Adipocyte (in vitro differentiated cells): ENCODE measurements at regions not wholly inside any gene's neighbourhood (a gene's known extent, or its start where the extent isn't known, plus 50 kb on each side); places are given as distances from the start of the nearest gene placed in this dataset.
"Not testable (repeated sequence)": the region's sequence is repeated elsewhere in the genome, so short reads cannot be mapped to it uniquely, and the experiment has no call there.

Experiments used
- DNase-seq: peaks from one replicate; pipeline ENCODE4 v3.0.0-alpha.2; 2015; ENCODE audit warnings: low read depth
- H3K27me3 ChIP-seq: replicated peaks from 2 replicates; pipeline ENCODE4 v1.7.0; 2013; ENCODE audit warnings: mild to moderate bottlenecking, low read length, moderate library complexity; ENCODE audit not compliant: control insufficient read depth, insufficient read depth
- H3K36me3 ChIP-seq: 2 replicates; pipeline ENCODE4 v1.7.0; 2013; ENCODE audit warnings: low read length, mild to moderate bottlenecking, moderate library complexity; ENCODE audit not compliant: control insufficient read depth, insufficient read depth, severe bottlenecking
- H3K4me1 ChIP-seq: 2 replicates; pipeline ENCODE4 v1.7.0; 2013; ENCODE audit warnings: mild to moderate bottlenecking, low read length, moderate library complexity; ENCODE audit not compliant: control insufficient read depth, insufficient read depth
- H3K4me3 ChIP-seq: 2 replicates; pipeline ENCODE4 v1.7.0; 2013; ENCODE audit warnings: mild to moderate bottlenecking, low read length, moderate library complexity
- H3K9ac ChIP-seq: 2 replicates; pipeline ENCODE4 v1.7.0; 2013; ENCODE audit warnings: mild to moderate bottlenecking, low read length, moderate library complexity
- H3K9me3 ChIP-seq: 2 replicates; pipeline ENCODE4 v1.7.0; 2013; ENCODE audit warnings: mild to moderate bottlenecking, low read length, moderate library complexity; ENCODE audit not compliant: control insufficient read depth

DNA sequence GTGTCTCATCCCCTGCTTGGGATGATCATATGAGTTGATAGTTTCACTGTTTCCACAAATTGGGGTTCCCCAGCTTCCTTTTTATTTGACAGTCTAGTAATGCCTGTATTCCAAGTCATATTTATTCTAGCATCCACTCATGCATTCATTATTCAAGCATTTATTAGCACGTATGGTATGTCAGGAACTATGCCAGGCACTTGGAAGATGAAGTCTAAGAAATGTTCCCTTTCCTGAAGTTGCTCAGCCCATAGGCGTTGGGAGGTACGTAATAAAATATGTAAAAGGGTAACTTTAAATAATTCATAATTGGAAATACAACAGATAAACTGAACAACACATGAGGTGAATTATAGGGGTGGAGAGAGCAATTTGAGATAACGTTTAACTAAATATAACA, 338.0 kb upstream of the MAF start:
- Histone ChIP-seq H3K4me1 (peaks cover 2% of the 10 kb centered on the region), H3K27me3 (no peaks in the 10 kb centered on the region), H3K4me3 (no peak overlapping the region), H3K9ac (no peak overlapping the region), H3K9me3 (no peaks in the 10 kb centered on the region), H3K36me3 (no peaks in the 10 kb centered on the region)
- no peak for DNase-seq

DNA sequence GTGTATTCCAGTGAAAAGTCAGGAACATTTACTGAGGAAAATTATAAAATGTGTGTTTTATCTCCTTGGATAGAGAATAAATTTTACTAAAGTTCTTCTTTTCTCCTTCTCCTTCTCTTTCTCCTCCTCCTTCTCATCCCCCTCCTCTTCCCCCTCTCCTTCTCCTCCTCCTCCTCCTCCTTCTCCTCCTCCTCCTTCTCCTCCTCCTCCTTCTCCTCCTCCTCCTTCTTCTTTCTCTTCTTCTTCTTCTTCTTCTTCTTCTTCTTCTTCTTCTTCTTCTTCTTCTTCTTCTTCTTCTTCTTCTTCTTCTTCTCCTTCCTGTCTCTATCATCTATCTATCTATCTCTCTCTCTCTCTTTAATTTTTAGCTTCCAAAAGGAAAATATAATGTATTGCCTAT, 337.1 kb upstream of the MAF start:
- not testable (repeated sequence) for H3K4me3 ChIP-seq, H3K4me1 ChIP-seq, H3K27me3 ChIP-seq, DNase-seq, H3K36me3 ChIP-seq, H3K9me3 ChIP-seq, H3K9ac ChIP-seq

DNA sequence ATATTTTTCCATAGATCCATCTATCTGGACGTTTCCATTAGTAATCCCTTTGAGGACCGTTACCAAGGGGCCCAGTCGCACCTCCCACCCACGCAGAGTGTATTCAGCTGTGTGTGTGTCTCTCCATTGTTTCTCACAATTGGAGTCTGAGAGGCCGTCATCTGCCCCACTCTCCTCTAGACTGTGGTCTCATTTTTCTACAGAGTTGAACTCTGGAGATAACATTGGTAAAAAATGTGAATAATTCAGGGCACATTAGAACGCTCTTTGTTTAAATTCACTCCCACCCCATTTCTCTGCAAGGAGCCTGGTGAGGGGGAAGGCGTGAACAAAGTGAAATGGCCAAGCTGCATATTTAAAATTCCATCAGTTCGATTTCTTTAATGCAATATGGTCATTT, 333.1 kb upstream of the MAF start:
- H3K4me1 ChIP-seq, result peaks cover 14% of the 10 kb centered on the region
- no peaks in the 10 kb centered on the region for H3K9me3 ChIP-seq
- H3K36me3 ChIP-seq, result no peaks in the 10 kb centered on the region
- no peak overlapping the region for H3K9ac ChIP-seq
- no peak for DNase-seq
- H3K27me3 ChIP-seq, result no peaks in the 10 kb centered on the region
- H3K4me3 ChIP-seq, result no peak overlapping the region

DNA sequence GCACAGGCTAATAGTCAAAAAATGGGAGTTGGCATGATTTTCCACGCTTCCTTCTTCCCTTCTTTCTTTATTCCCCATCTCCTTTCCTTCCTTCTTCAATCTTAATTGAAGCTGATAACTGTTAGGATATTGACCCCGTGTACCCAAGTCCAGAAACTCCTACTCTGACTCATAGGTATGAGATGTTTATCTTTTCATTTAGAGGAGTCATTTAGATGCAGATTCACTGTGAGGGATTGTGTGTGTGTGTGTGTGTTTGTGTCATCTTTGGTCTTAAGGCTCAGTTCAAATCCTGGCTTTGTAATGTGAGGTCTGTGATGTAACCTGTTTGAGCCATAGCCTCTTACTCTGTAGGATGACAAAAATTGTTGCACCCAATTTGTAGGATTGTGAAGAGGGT, 332.0 kb upstream of the MAF start:
- no peaks in the 10 kb centered on the region for H3K9me3 ChIP-seq
- no peak overlapping the region for H3K4me3 ChIP-seq
- no peaks in the 10 kb centered on the region for H3K36me3 ChIP-seq
- no peaks in the 10 kb centered on the region for H3K27me3 ChIP-seq
- H3K9ac ChIP-seq, result no peak overlapping the region
- DNase-seq, result no peak
- peaks cover 16% of the 10 kb centered on the region for H3K4me1 ChIP-seq

DNA sequence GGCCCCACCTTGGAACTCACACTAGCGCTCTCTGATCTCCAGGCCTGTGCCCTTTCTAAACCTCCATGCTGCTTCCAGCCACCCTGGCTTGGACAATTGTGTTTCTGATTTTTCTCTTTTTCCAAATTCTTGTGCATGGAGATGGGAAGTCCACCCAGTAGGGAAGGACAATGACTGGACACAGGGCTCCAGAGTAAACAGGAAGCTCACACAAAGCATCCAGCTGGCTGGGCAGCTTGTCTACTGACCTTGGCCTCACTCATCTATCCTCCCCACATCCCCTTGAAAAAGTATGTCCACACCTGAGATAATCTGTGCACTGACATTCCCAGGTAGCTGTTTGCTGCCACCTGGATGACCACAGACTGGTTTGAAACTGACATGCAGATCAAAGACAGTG, 331.2 kb upstream of the MAF start:
- H3K4me3 ChIP-seq, result no peak overlapping the region
- peaks cover 2% of the 10 kb centered on the region for H3K27me3 ChIP-seq
- no peak for DNase-seq
- H3K9me3 ChIP-seq, result no peaks in the 10 kb centered on the region
- no peak overlapping the region for H3K9ac ChIP-seq
- peaks cover 16% of the 10 kb centered on the region for H3K4me1 ChIP-seq
- no peaks in the 10 kb centered on the region for H3K36me3 ChIP-seq

DNA sequence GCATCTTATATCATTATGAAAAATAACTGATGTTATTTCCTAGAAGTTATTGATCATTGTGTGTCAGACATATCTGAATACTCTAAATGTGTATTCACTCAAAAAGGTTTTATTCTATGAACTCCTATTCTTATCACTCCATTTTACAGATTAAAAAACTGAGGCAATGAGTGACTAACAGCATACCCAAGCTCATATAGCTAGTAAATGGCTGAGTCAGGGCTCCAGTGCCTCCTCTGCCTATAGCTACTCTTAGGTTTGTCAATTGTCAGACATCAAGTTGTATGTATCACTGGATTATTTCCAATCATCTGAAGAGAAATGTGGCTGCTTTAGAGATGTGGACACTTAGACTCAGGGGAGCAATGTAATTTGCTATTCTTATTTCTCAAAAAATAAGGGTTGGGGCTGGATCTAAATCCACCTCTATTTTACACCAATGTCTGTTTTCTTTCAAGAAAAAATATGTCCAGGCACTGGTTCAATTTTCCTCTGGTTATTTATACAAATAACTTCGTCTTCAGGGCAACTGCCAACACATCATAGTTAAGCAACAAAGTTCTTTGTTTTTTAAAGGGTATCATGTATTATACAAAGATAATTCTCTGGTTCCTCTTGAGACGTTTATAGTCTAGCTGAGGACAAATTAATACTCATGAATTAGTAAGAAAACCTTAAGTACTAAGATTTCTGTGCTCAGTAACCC, 328.9 kb upstream of the MAF start:
- Histone ChIP-seq H3K9ac (no peak overlapping the region), H3K4me3 (no peak overlapping the region), H3K4me1 (peaks cover 16% of the 10 kb centered on the region), H3K36me3 (no peaks in the 10 kb centered on the region), H3K9me3 (no peaks in the 10 kb centered on the region), H3K27me3 (peaks cover 3% of the 10 kb centered on the region)
- DNase-seq, result peak; percentile 29

DNA sequence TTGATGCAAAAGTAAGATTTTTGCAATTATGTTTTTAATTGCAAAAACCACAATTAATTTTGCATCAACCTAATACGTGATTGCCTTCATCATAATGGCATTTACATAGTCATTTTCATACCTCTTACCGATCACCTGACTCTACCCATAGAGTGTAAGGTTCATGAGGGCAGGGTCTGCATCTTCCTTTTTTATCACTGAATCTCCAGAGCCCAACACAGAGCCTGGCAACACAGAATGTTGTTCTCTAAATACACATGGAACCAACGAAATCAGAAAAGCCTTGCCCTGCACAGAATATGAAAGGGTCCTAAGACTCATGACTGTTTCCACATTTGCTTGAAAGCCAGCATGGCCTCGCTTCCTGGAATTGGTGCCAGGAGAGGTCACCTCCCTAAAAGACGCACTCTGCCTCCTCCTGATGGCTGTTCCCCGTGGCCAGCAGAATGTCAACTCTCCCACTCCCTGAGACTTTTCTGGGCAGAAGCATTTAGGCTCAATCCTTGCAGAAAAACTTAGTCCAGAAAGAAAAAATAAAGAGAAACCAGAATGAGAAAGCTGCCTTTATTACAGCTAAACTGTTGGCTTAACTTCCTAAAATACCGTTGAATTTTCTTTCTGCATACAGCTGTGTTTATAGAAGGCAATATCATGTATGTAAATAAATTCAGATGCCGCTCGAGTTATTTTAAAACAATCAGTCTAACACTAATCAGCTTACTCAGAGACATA, 327.8 kb upstream of the MAF start:
- no peak overlapping the region for H3K4me3 ChIP-seq
- H3K9me3 ChIP-seq, result no peaks in the 10 kb centered on the region
- peaks cover 16% of the 10 kb centered on the region for H3K4me1 ChIP-seq
- no peak for DNase-seq
- peaks cover 3% of the 10 kb centered on the region for H3K27me3 ChIP-seq
- H3K9ac ChIP-seq, result no peak overlapping the region
- H3K36me3 ChIP-seq, result no peaks in the 10 kb centered on the region

DNA sequence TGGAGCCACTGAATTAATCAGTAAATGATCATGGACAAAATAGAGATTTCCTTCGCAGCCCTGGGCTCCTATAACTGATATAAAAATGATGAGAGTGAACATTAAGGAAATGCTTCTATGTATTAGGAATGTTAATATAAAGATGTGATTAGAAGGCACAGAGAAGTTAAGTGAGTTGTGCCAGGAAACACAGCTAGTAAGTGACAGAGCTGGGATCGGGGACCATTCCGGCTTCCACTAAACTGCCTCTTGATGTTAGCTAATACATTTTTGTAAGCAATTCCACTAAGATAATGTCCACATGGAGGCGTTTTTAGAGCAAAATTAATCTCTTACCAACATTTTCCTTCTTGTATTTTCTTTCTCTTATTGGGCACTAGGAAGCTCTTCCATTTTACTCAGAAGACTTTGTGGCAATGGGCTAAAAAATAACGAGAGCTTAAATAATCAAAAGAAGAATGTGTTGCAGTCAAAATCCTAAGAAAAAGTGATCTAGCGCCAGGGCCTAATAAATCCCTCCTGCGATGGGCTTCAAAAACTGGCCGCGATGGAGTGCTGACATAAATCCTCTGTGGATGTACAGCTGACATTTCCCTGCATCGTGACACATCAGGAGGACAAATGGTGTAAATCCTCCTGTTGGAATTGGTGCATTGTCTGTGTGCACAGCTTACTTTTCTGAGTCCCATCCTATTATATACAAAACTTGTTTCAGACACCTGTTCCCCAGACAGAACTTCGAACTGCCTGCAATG, 326.1 kb upstream of the MAF start:
- Histone ChIP-seq H3K9ac (no peak overlapping the region), H3K4me1 (peaks cover 16% of the 10 kb centered on the region), H3K36me3 (no peaks in the 10 kb centered on the region), H3K4me3 (no peak overlapping the region), H3K9me3 (no peaks in the 10 kb centered on the region), H3K27me3 (peaks cover 3% of the 10 kb centered on the region)
- DNase-seq, result no peak

DNA sequence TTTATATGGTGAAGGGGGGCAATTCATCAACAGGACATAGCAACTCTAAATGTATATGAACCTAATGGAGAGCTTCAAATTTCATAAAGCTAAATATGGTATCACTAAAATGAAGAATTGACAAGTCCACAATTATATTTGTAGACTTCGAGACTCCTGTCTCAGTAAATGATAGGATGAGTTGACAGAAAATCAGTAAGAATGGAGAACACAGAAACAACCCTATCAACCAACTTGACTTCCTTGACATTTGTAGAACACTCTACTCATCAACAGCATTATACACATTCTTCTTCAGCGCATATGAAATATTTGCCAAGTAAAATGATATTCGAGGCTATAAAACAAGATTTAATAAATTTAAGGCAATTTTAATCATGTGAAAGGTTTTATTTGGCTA, 322.9 kb upstream of the MAF start:
- H3K4me1 ChIP-seq, result peaks cover under 1% of the 10 kb centered on the region
- H3K27me3 ChIP-seq, result peaks cover 3% of the 10 kb centered on the region
- DNase-seq, result no peak
- no peak overlapping the region for H3K9ac ChIP-seq
- H3K36me3 ChIP-seq, result no peaks in the 10 kb centered on the region
- H3K9me3 ChIP-seq, result no peaks in the 10 kb centered on the region
- no peak overlapping the region for H3K4me3 ChIP-seq

DNA sequence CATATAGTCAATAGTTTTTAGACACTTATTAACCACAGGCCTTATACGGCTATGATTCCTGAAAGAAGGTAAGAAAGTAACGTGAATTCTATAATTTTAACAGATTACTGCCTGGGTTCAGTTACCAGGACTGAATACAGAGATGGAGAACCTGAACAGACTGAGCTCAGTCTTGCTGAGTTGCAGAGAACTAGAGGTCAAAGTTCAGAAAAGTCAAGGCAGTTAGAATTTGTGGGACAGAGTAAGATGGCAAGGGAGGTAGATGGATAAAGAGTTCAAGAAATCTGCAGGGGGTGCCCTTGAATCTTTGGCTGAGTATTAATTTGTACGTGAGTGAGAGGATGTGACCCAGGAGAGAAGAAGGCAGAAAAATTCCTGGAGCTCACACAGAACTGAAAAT, 320.1 kb upstream of the MAF start:
- H3K9ac ChIP-seq, result no peak overlapping the region
- H3K4me3 ChIP-seq, result no peak overlapping the region
- no peaks in the 10 kb centered on the region for H3K4me1 ChIP-seq
- DNase-seq, result no peak
- H3K27me3 ChIP-seq, result no peaks in the 10 kb centered on the region
- H3K36me3 ChIP-seq, result no peaks in the 10 kb centered on the region
- no peaks in the 10 kb centered on the region for H3K9me3 ChIP-seq

DNA sequence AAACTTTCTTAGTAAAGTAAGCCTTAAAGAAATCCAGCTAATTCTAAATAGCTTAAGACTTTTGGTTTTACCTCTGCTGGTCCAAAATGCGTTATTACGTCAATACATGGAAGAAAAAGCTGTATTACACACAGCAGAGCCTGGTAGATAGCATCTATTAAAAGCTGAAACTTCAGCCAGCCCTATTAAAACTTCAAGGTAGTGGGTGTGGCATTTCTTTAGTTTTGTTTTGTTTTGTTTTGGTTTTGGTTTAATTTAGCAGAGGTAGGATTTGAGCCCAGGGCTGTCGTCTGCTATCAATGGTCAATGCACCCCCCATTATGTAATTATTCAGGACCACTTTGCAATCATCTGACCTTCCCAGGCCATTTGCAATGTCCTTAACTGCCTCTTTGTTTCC, 318.4 kb upstream of the MAF start:
- no peaks in the 10 kb centered on the region for H3K9me3 ChIP-seq
- no peak for DNase-seq
- H3K4me3 ChIP-seq, result no peak overlapping the region
- no peak overlapping the region for H3K9ac ChIP-seq
- H3K27me3 ChIP-seq, result no peaks in the 10 kb centered on the region
- H3K4me1 ChIP-seq, result no peaks in the 10 kb centered on the region
- no peaks in the 10 kb centered on the region for H3K36me3 ChIP-seq
